Progenitor cell of endocrine pancreas (in vitro differentiated cells): ENCODE measurements at regions not wholly inside any gene's neighbourhood (a gene's known extent, or its start where the extent isn't known, plus 50 kb on each side); places are given as distances from the start of the nearest gene placed in this dataset.

Experiments
- DNase-seq: peaks from one replicate; pipeline ENCODE4 v3.0.0; 2021; ENCODE audit warnings: low spot score; ENCODE audit not compliant: unreplicated experiment
- H3K27ac Mint-ChIP-seq: 2 replicates; pipeline ENCODE4 v1.8.0; 2021; ENCODE audit warnings: mild to moderate bottlenecking, moderate library complexity, mixed read lengths
- H3K27me3 Mint-ChIP-seq: 2 replicates; pipeline ENCODE4 v1.8.0; 2021; ENCODE audit warnings: mixed read lengths
- H3K36me3 Mint-ChIP-seq: 2 replicates; pipeline ENCODE4 v1.8.0; 2022; ENCODE audit warnings: mixed read lengths; ENCODE audit not compliant: insufficient read depth
- H3K4me1 Mint-ChIP-seq: 2 replicates; pipeline ENCODE4 v1.8.0; 2021; ENCODE audit warnings: low read depth, mixed read lengths
- H3K4me3 Mint-ChIP-seq: 2 replicates; pipeline ENCODE4 v1.8.0; 2021; ENCODE audit warnings: low read depth, mild to moderate bottlenecking, moderate library complexity, mixed read lengths
- H3K9me3 Mint-ChIP-seq: 2 replicates; pipeline ENCODE4 v1.8.0; 2021; ENCODE audit warnings: low read depth, mixed read lengths
- TF ChIP-seq, protein P1 (sequence below): fragments of 200-600 bp; sonication (generic); IDR thresholded peaks from one replicate; pipeline ENCODE4 v1.5.0; 2021; ENCODE audit warnings: antibody characterized with exemption, mild to moderate bottlenecking; ENCODE audit not compliant: unreplicated experiment

DNA sequence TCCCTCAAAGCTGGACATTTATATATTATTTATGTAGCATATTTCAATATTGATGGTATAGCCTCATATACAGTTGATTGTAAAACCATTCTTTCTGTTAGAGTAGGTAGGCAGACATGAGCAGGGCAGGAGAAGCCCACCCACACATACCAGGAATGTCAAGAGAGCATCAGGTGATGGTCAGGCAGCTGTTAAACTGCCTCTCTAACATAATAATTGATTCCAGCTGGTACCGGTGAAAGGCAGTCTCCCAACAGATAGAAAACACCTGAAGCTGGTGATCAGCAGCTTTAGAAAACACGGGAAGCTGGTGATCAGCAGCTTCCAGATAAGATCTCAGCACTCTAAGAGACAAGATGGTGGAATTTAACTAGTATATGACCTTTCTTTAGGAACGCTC lies 132.9 kb downstream of the SLITRK6 start:
- H3K4me3 Mint-ChIP-seq, result no peak overlapping the region

DNA sequence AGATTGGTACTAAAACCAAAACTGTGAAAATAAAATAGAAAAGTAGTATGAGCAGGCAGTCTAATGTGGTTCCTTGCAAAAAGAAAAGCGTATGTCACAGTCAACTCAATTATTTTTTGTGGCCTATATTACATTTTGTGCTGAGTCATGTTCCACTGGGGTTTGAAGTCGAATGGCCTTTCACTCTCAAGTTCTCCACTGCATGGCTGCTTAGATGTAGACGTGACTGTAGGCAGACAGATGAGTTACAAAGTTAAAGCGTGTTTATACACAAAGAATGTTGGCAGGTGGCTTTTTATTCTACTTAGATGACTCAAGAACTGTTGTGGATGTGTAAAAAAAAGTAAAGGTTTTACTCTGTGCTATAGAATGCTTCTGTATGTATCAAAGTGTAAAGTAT lies 133.9 kb downstream of the SLITRK6 start:
- no peak overlapping the region for H3K27ac Mint-ChIP-seq
- H3K36me3 Mint-ChIP-seq, result no peaks in the 10 kb centered on the region
- no peak overlapping the region for H3K4me3 Mint-ChIP-seq
- no peaks in the 10 kb centered on the region for H3K27me3 Mint-ChIP-seq
- peaks cover 5% of the 10 kb centered on the region for H3K4me1 Mint-ChIP-seq
- TF ChIP-seq, protein P1, sequence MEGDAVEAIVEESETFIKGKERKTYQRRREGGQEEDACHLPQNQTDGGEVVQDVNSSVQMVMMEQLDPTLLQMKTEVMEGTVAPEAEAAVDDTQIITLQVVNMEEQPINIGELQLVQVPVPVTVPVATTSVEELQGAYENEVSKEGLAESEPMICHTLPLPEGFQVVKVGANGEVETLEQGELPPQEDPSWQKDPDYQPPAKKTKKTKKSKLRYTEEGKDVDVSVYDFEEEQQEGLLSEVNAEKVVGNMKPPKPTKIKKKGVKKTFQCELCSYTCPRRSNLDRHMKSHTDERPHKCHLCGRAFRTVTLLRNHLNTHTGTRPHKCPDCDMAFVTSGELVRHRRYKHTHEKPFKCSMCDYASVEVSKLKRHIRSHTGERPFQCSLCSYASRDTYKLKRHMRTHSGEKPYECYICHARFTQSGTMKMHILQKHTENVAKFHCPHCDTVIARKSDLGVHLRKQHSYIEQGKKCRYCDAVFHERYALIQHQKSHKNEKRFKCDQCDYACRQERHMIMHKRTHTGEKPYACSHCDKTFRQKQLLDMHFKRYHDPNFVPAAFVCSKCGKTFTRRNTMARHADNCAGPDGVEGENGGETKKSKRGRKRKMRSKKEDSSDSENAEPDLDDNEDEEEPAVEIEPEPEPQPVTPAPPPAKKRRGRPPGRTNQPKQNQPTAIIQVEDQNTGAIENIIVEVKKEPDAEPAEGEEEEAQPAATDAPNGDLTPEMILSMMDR, result no peak
- DNase-seq, result no peak
- H3K9me3 Mint-ChIP-seq, result peaks cover 2% of the 10 kb centered on the region

More for the DNA sequence above, 132.9 kb downstream of the SLITRK6 start:
- H3K4me1 Mint-ChIP-seq, result peaks cover 8% of the 10 kb centered on the region
- H3K9me3 Mint-ChIP-seq, result peaks cover 2% of the 10 kb centered on the region
- TF ChIP-seq, protein P1, result no peak
- H3K27me3 Mint-ChIP-seq, result no peaks in the 10 kb centered on the region
- H3K27ac Mint-ChIP-seq, result no peak overlapping the region
- H3K36me3 Mint-ChIP-seq, result no peaks in the 10 kb centered on the region
- no peak for DNase-seq

DNA sequence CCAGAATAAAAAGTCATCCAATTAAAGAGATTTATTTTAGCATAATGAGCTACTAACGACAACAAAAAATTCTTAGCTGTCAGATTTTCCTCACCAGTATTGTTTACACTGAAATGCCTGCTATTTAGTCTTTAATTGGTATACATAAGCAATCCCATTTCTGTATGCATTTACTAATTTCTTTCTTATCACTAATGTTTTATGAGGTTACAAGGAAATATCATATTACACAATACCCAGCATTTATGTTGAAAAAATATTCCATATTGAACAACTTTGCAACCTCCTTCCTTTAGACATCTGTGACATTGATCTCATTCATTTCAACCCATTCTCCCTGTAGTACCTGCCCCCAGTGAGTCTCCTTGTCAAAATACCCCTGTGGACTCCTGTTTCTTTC lies 135.4 kb downstream of the SLITRK6 start:
- H3K36me3 Mint-ChIP-seq, result no peaks in the 10 kb centered on the region
- H3K27ac Mint-ChIP-seq, result no peak overlapping the region
- peaks cover 2% of the 10 kb centered on the region for H3K9me3 Mint-ChIP-seq
- no peak overlapping the region for H3K4me3 Mint-ChIP-seq
- DNase-seq, result no peak
- no peaks in the 10 kb centered on the region for H3K27me3 Mint-ChIP-seq
- peaks cover 5% of the 10 kb centered on the region for H3K4me1 Mint-ChIP-seq
- TF ChIP-seq, protein P1, result no peak

DNA sequence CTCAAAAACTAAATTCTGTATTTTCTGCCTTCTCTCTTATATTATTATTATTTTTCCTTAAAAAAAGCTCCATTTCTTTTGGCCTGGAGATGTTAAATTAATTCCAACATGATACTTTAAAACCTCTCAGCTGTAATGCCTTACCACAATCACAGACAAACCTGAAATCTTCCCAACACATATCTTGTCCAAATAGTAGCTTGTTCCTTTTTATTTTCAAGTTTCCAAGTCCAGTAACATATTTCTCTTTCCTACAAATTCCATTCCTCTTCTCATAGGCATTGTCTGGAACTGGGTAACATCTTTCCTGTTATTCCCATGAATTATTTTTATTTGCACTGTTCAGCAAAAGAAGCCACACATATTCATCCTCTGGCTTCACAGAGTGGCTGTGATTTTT lies 137.0 kb downstream of the SLITRK6 start:
- no peak for DNase-seq
- TF ChIP-seq, protein P1, result no peak
- no peaks in the 10 kb centered on the region for H3K36me3 Mint-ChIP-seq
- peaks cover 10% of the 10 kb centered on the region for H3K4me1 Mint-ChIP-seq
- H3K4me3 Mint-ChIP-seq, result no peak overlapping the region
- no peak overlapping the region for H3K27ac Mint-ChIP-seq
- no peaks in the 10 kb centered on the region for H3K27me3 Mint-ChIP-seq
- H3K9me3 Mint-ChIP-seq, result peaks cover 2% of the 10 kb centered on the region

DNA sequence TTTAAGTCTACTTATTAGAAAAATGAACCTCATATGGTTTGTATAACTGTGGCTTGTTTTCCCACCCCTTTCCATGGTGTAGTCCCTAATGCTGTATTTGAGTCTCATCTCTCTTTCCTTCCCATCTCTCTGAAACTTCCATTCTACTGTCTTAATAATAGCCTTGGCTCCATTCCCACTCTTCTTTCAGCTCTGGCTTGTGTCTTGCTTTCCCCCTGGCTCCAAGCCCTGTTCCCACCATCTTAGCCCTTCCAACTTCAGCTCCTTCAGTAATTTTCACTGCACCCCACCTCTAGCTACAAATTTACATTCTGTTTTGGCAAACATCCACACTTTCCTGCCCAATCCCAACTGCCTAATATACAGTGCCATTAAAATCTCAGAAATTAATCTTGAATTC lies 137.5 kb downstream of the SLITRK6 start:
- no peaks in the 10 kb centered on the region for H3K27me3 Mint-ChIP-seq
- H3K9me3 Mint-ChIP-seq, result peaks cover 2% of the 10 kb centered on the region
- H3K36me3 Mint-ChIP-seq, result no peaks in the 10 kb centered on the region
- DNase-seq, result no peak
- H3K4me3 Mint-ChIP-seq, result no peak overlapping the region
- TF ChIP-seq, protein P1, result no peak
- peaks cover 12% of the 10 kb centered on the region for H3K4me1 Mint-ChIP-seq
- peak overlapping the region; percentile 14 for H3K27ac Mint-ChIP-seq

DNA sequence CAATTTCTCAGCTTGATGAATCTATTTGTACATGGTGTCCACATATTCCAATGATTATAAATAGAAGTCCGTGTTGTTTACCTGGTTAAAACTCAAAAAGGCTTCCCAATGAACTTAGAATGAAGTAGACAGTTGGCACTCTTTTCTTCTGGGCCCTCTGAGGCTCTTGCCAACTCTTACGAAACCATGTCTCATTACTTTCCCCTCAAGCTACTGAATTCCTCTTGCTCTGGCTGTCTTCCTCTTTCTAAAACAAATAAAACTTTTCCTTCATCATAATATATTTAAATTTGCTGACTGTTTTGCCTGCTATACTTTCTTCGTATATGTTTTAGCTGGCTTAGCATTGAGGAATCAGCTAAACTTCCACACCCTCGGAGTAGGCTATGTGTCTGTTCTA lies 139.7 kb downstream of the SLITRK6 start:
- Mint-ChIP-seq H3K4me3 (no peak overlapping the region), H3K27ac (no peak overlapping the region), H3K4me1 (peaks cover 10% of the 10 kb centered on the region), H3K9me3 (peaks cover 2% of the 10 kb centered on the region), H3K27me3 (no peaks in the 10 kb centered on the region), H3K36me3 (no peaks in the 10 kb centered on the region)
- DNase-seq, result no peak
- TF ChIP-seq, protein P1, result no peak
